GM23338 (cell line): ENCODE measurements at regions not wholly inside any gene's neighbourhood (a gene's known extent, or its start where the extent isn't known, plus 50 kb on each side); places are given as distances from the start of the nearest gene placed in this dataset.

ENCODE experiments used
- CREB1 ChIP-seq: fragments of 250-450 bp; sonication (Bioruptor Pico); IDR thresholded peaks from 2 replicates; pipeline ENCODE4 v1.5.0; 2020; ENCODE audit warnings: low read depth, mild to moderate bottlenecking, moderate library complexity
- CTCF ChIP-seq, 2 experiments: fragments of 200-600 bp in 1 of 2; sonication (generic) in 1 of 2; conservative IDR thresholded peaks; 2 replicates each; pipeline versions ENCODE4 v1.5.1 to v1.6.1; 2016 to 2017; ENCODE audit warnings: antibody characterized with exemption in 2 of 2, low read depth in 2 of 2, mild to moderate bottlenecking in 2 of 2, moderate library complexity in 1 of 2
- ETS1 ChIP-seq: IDR thresholded peaks from 2 replicates; pipeline ENCODE4 v1.6.1; 2016; ENCODE audit warnings: antibody characterized with exemption
- EZH2 ChIP-seq: fragments of 200-600 bp; sonication (generic); IDR thresholded peaks from one replicate; pipeline ENCODE4 v1.8.0; 2017; ENCODE audit warnings: antibody characterized with exemption, mild to moderate bottlenecking, low read depth; ENCODE audit not compliant: unreplicated experiment
- EZH2phosphoT487 ChIP-seq: fragments of 200-600 bp; sonication (generic); IDR thresholded peaks from one replicate; pipeline ENCODE4 v1.8.1; 2018; ENCODE audit warnings: antibody characterized with exemption; ENCODE audit not compliant: unreplicated experiment
- JUNB ChIP-seq: IDR thresholded peaks from one replicate; pipeline ENCODE4 v1.6.1; 2016; ENCODE audit warnings: antibody characterized with exemption; ENCODE audit not compliant: unreplicated experiment
- POLR2AphosphoS5 ChIP-seq: IDR thresholded peaks from 2 replicates; pipeline ENCODE4 v1.6.1; 2016; ENCODE audit warnings: antibody characterized with exemption, low read depth
- REST ChIP-seq: IDR thresholded peaks from one replicate; pipeline ENCODE4 v1.6.1; 2018; ENCODE audit warnings: antibody characterized with exemption; ENCODE audit not compliant: unreplicated experiment
- ZNF114 ChIP-seq: fragments of 250-450 bp; sonication (Bioruptor Pico); IDR thresholded peaks from 2 replicates; pipeline ENCODE4 v1.5.0; 2020; ENCODE audit warnings: mild to moderate bottlenecking, moderate library complexity
- ZNF331 ChIP-seq: fragments of 250-450 bp; sonication (Bioruptor Pico); IDR thresholded peaks from 2 replicates; pipeline ENCODE4 v1.5.0; 2020; ENCODE audit warnings: low read depth, mild to moderate bottlenecking, moderate library complexity

DNA sequence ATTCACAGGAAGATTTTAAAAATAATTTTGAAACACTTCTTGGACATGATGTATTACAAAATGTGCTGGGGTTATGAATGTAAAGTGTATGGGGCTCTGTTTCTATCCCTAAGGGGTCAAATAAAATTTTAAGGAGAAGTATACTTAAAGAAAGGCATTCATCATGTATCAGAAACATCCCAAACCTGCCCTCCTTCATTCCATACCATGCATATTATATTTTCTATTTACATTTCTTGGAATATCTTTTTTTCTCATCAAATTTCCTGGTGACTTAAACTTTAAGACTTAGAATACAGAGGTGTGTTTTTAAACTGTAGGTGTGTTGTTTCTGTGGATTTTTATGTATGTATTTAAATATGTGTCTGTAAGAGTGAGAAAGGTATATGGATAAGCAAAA is 96.1 kb upstream of the ADAMTS19 start:
- TF ChIP-seq CTCF (conservative IDR thresholded peaks at IDR 0.05; ENCODE audit: low read depth in 2 of 2) (no peak), EZH2 (no peak), POLR2AphosphoS5 (no peak), CREB1 (CRISPR knock-in tag) (no peak), EZH2phosphoT487 (no peak), ETS1 (no peak), JUNB (no peak), ZNF331 (CRISPR knock-in tag) (no peak), REST (no peak), ZNF114 (CRISPR knock-in tag) (no peak)
